ENCODE measurements at regions not wholly inside any gene's neighbourhood (a gene's known extent, or its start where the extent isn't known, plus 50 kb on each side); places are given as distances from the start of the nearest gene placed in this dataset.
A peak's percentile ranks its signal among the peaks of the same experiment; 100 is the strongest.

DNA sequence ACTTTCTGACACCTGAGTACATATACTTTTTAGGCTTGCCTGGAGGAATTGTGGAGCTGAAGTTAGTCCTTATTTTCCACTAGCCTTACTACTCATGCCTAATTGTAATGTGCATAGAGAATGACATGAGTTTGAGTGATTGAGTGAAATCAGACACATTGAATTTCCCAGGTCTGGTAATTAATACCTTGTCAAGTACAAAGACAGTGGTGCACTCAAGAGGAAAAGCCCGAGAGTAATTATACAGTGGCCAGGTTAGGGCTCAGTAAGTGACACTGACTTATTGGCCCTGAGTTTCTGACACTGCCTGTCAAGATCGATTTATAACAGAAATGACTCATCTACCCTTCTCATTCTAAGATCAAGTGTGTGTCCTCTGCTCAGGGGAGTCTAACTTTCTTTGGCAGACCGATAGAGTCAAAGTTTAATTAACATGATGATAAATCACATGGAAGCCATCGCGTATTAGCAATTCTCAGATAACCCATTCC, 288.3 kb downstream of the TPBG start:
- Mint-ChIP-seq H3K27me3 (no peaks in the 10 kb centered on the region), H3K9me3 (peaks cover 0 to 13% (median 7%) of the 10 kb centered on the region in 7 donors), H3K27ac (no peak overlapping the region), H3K4me3 (no peak overlapping the region), H3K36me3 (no peaks in the 10 kb centered on the region), H3K4me1 (no peaks in the 10 kb centered on the region)
- no peak for ATAC-seq (ENCODE audit: low read depth in 2 of 2)
- no peak for DNase-seq

DNA sequence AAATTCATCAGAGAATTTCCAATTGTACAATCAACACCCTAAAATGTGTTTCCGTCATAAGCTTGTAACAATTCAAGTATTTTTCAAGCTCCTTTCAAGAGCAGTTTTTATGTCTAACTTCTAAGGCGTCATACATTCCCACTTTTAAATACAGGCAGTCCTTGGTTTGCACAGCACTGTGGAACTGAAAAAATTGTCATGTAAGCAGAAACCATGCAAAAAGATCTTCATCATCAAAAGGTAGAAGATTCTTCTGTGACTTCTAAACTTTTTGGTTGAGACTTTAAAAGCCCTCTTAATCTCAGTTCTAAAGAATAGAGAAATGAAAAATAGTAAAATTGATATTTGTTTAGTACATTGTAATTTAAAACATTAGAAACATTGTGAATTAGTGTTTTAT, 315.6 kb downstream of the TPBG start:
- no peak overlapping the region for H3K27ac Mint-ChIP-seq
- peaks cover 0 to 6% of the 10 kb centered on the region in 2 donors for H3K36me3 Mint-ChIP-seq
- H3K4me1 Mint-ChIP-seq, result no peaks in the 10 kb centered on the region
- no peaks in the 10 kb centered on the region for H3K27me3 Mint-ChIP-seq
- ATAC-seq (ENCODE audit: low read depth in 2 of 2) (no peak), DNase-seq (no peak)
- H3K9me3 Mint-ChIP-seq, result peaks cover 5 to 50% (median 14%) of the 10 kb centered on the region in 7 donors
- H3K4me3 Mint-ChIP-seq, result no peak overlapping the region

DNA sequence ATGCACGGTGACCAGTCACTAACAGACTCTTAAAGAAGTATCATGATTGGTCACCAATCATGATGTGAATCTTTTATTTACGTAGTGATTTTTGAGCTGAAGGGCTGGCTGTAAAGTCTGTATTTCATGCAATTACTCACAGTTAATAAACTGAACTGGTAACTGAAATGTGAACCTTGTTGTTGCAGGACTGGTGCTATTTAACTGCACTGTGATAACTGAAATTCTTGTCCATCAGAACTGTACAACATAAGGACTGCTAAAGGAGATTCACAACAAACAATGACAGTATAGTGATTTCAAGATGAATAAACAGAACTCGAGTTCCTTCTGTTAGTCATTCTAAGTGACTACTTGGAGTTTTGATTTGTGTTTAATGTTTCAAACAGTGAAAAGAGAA, 316.6 kb downstream of the TPBG start:
- Mint-ChIP-seq H3K4me3 (no peak overlapping the region), H3K4me1 (no peaks in the 10 kb centered on the region), H3K27me3 (no peaks in the 10 kb centered on the region), H3K9me3 (peaks cover 5 to 42% (median 12%) of the 10 kb centered on the region in 7 donors), H3K36me3 (peaks cover 0 to 6% of the 10 kb centered on the region in 2 donors), H3K27ac (no peak overlapping the region)
- no peak for DNase-seq
- no peak for ATAC-seq (ENCODE audit: low read depth in 2 of 2)

DNA sequence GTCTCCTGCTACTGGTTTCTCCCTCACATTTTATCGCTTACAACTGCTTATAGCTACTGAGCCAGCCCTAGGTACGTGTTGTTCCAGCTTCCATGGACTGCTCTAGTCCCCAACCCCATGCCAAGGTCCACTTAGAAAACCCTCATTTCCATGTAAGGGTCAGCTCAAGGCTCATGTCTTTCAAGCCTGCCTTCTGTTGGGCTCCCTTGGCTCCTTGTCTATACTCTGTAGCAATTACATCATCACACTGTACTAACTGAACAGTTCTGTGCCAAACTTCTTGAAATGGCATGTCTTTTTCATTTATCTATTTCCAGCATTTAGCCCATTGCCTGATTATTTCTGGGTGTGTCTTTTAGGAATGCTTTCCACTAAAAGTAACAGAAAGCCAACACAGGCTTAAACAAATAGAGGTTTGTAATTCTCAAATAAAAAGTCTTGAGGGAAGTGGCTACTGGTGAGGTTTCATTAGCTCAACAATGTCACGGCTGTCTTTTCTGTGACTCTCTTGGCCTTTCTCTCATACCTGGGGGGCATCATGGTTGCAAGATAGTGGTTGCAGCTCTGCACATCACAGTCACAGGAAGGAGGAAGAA, 317.6 kb downstream of the TPBG start:
- peaks cover 0 to 6% of the 10 kb centered on the region in 2 donors for H3K36me3 Mint-ChIP-seq
- ATAC-seq (ENCODE audit: low read depth in 2 of 2) (no peak), DNase-seq (no peak)
- peaks cover 5 to 36% (median 12%) of the 10 kb centered on the region in 7 donors for H3K9me3 Mint-ChIP-seq
- no peak overlapping the region for H3K4me3 Mint-ChIP-seq
- no peaks in the 10 kb centered on the region for H3K4me1 Mint-ChIP-seq
- H3K27ac Mint-ChIP-seq, result no peak overlapping the region
- H3K27me3 Mint-ChIP-seq, result no peaks in the 10 kb centered on the region

DNA sequence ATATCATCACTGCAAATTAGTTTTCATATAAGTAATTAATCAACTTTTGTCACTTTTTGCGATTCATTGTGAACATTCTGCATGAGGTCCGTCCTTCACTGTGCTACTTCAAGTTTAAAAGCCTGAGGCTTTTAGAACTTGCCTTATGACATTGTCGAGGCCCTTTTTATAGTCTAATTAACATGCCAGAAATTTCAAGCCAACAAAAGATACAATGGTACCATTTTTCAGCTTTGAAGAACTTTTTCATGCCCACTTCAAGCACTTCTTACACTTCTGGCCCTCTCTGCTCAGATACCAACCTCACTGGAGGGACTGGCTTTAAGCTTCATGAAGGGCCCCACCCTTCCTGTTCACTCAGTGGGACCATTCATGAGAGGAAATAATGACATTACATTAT, 323.1 kb downstream of the TPBG start:
- H3K27ac Mint-ChIP-seq, result no peak overlapping the region
- H3K36me3 Mint-ChIP-seq, result no peaks in the 10 kb centered on the region
- DNase-seq (no peak), ATAC-seq (ENCODE audit: low read depth in 2 of 2) (no peak)
- H3K4me3 Mint-ChIP-seq, result no peak overlapping the region
- H3K27me3 Mint-ChIP-seq, result no peaks in the 10 kb centered on the region
- H3K4me1 Mint-ChIP-seq, result no peaks in the 10 kb centered on the region
- H3K9me3 Mint-ChIP-seq, result peaks cover 2 to 8% (median 3%) of the 10 kb centered on the region in 7 donors

DNA sequence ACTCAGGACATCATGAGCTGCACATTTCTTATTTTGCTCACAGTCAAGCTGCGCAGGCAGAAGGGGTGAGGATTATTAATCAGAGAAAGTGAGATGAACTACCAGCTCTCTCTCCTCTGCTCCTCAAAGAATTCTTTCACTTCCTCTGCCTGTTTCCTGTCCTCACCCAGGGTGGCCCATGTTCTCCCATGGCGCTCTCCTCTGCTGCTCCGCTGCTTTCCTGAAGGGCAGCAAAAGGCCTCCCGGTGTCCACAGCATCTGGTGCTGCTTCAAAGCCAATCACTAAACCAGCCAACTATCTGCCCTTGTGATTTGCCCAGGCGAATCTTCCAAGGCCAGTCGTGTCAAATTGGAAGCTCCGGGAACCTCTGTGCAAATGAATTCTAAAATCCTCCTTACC, 324.2 kb downstream of the TPBG start:
- ATAC-seq (ENCODE audit: low read depth in 2 of 2) (no peak), DNase-seq (no peak)
- Mint-ChIP-seq H3K4me3 (no peak overlapping the region), H3K9me3 (peaks cover 0 to 8% (median 3%) of the 10 kb centered on the region in 7 donors), H3K27ac (peak overlapping the region in 1 of 6 donors; percentile 38), H3K4me1 (no peaks in the 10 kb centered on the region), H3K36me3 (no peaks in the 10 kb centered on the region), H3K27me3 (no peaks in the 10 kb centered on the region)

DNA sequence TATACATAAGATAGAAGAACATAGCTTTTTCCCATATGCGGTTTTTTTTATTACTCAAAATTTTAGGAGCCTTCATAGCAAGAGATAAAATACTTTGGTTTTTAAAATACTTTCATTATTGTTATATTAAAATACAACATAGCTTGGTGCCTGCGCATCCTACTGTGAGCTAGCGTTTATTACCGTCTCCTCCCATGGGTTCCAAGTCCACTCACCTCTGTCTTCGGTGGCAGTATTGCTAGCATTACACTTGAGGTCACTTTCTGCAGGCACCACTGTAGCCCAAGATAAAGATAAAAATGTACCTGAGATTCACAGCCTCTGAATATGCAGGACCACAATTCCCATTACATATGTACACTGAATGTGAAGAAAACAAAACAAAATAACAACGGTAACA, 326.7 kb downstream of the TPBG start:
- no peak for ATAC-seq (ENCODE audit: low read depth in 2 of 2)
- DNase-seq, result no peak
- Mint-ChIP-seq H3K27me3 (no peaks in the 10 kb centered on the region), H3K36me3 (no peaks in the 10 kb centered on the region), H3K4me3 (no peak overlapping the region), H3K4me1 (no peaks in the 10 kb centered on the region), H3K27ac (no peak overlapping the region), H3K9me3 (peaks cover 0 to 8% (median 2%) of the 10 kb centered on the region in 7 donors)

DNA sequence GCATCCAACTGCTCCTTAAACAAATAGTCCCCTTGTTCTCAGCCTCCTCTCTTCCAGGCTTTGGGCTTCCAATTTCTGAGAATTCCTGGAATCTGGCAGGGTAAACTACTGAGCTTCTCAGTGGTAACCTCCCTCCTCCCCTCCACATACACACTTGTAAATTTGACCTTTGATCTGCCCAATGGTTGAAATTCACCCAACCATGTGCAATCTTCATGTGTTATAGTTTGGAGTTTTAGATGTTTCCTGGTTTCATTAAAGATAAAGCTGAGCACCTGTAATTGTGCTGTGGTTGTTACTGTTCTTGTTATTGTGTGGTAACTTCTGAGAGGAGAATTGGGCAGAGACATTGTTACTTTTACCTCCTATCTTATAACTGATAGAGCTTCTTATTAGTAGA, 328.4 kb downstream of the TPBG start:
- no peaks in the 10 kb centered on the region for H3K27me3 Mint-ChIP-seq
- H3K4me1 Mint-ChIP-seq, result no peaks in the 10 kb centered on the region
- H3K27ac Mint-ChIP-seq, result no peak overlapping the region
- ATAC-seq (ENCODE audit: low read depth in 2 of 2), result no peak
- no peak overlapping the region for H3K4me3 Mint-ChIP-seq
- H3K36me3 Mint-ChIP-seq, result no peaks in the 10 kb centered on the region
- no peak for DNase-seq
- H3K9me3 Mint-ChIP-seq, result peaks cover 0 to 8% (median 2%) of the 10 kb centered on the region in 7 donors

DNA sequence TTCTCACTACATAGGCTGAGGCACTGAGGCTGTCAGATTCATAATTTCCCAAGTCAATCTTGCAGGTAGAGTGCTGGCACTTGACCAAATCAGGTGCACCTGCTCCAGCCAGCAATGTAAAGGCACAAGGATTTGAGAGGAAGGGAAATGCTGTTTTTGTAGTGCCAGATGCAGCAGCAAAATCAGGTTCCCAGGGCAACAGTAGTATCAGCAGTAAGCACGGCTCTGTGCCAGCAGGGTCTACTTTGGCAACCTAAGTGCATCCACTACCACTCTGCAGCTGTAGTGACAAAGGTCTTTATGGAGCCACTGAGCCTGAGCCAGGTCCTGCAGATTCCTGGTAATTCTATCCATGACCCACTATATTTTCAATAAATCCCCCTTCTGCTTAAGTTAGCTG, 329.5 kb downstream of the TPBG start:
- no peak for ATAC-seq (ENCODE audit: low read depth in 2 of 2)
- no peaks in the 10 kb centered on the region for H3K36me3 Mint-ChIP-seq
- H3K27ac Mint-ChIP-seq, result no peak overlapping the region
- H3K9me3 Mint-ChIP-seq, result peaks cover 0 to 8% (median 2%) of the 10 kb centered on the region in 7 donors
- no peaks in the 10 kb centered on the region for H3K27me3 Mint-ChIP-seq
- DNase-seq, result no peak
- no peaks in the 10 kb centered on the region for H3K4me1 Mint-ChIP-seq
- H3K4me3 Mint-ChIP-seq, result no peak overlapping the region

DNA sequence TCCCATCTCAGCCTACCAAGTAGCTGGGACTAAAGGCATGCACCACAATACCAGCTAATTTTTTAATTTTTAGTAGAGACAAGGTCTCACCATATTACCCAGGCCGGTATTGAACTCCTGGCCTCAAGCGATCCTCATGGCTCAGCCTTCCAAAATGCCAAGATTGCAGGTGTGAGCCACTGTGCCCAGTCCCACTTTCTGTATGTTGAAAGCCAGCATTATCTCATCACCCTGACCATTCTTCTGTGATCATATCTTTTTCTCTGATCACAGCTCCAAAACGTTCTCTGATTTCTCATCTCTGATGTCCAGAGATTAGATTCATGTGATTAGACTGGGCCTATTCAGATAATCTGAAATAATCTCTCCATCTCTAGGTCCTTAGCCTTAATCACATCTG, 337.7 kb downstream of the TPBG start:
- Mint-ChIP-seq H3K4me3 (no peak overlapping the region), H3K36me3 (no peaks in the 10 kb centered on the region), H3K27ac (no peak overlapping the region), H3K27me3 (no peaks in the 10 kb centered on the region), H3K9me3 (peaks cover 4 to 17% (median 11%) of the 10 kb centered on the region in 7 donors), H3K4me1 (no peaks in the 10 kb centered on the region)
- ATAC-seq (ENCODE audit: low read depth in 2 of 2) (no peak), DNase-seq (no peak)

DNA sequence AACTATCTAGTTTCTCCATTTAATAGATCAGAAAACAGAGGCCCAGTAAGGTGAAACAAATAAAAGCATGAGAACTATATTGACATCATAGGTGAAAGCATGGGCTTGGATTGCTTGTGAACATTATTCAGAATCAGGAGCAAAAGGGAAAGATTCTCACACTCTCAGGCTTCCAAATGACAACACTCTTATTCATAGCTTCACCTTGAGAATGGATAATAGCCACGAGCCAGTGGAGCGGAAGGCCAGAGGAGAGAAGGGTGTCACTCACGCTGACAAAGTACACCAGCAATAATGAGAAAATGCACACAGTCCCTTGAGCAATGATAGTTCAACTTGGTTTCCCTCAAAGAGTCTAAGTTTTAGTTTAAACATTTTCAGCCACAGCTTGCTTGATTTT, 339.0 kb downstream of the TPBG start:
- Mint-ChIP-seq H3K9me3 (peaks cover 4 to 24% (median 12%) of the 10 kb centered on the region in 7 donors), H3K36me3 (no peaks in the 10 kb centered on the region), H3K4me3 (no peak overlapping the region), H3K27me3 (no peaks in the 10 kb centered on the region), H3K27ac (no peak overlapping the region), H3K4me1 (no peaks in the 10 kb centered on the region)
- ATAC-seq (ENCODE audit: low read depth in 2 of 2), result no peak
- no peak for DNase-seq

DNA sequence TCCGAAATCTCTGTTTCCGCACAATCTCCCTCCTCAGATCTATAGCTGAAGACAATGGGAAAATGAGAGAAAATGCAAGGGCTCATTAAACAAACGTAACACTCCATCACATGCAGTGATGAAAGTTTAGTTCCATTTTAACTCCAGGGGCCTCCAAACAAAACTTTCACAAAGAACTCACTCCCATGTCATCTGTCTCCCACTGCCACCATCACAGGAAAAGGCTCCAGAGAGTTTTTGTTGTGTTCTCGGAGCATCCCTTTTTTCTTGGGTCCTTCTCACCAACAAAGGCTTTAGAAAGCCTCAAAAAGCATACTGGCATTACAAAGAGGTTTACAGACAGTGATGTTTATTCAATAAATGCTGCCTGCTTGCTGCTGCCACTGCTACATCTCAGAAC, 339.6 kb downstream of the TPBG start:
- no peak for ATAC-seq (ENCODE audit: low read depth in 2 of 2)
- DNase-seq, result no peak
- no peaks in the 10 kb centered on the region for H3K4me1 Mint-ChIP-seq

DNA sequence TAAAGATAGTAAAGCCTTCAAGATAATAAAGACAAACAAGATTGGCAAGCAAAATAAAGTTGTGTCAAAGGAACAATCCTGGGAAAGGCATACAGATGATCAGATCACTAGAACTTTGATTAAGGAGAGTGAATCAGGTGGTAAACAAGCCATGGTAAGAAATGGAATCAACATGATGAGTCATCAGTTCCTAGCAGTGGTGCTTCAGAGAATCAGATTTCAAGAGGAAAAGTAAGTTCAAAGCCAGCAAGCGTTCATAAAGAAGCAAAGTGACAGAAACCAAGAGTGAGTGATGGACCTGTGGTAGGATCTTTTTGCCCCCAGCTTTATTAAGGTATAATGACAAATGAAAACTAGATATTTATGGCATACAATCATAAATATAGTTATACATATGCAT, 340.4 kb downstream of the TPBG start:
- no peaks in the 10 kb centered on the region for H3K4me1 Mint-ChIP-seq
- H3K36me3 Mint-ChIP-seq, result no peaks in the 10 kb centered on the region
- H3K9me3 Mint-ChIP-seq, result peaks cover 4 to 24% (median 12%) of the 10 kb centered on the region in 7 donors
- H3K27me3 Mint-ChIP-seq, result no peaks in the 10 kb centered on the region
- no peak overlapping the region for H3K4me3 Mint-ChIP-seq
- ATAC-seq (ENCODE audit: low read depth in 2 of 2) (no peak), DNase-seq (no peak)
- no peak overlapping the region for H3K27ac Mint-ChIP-seq

More for the DNA sequence above, 339.6 kb downstream of the TPBG start:
- Mint-ChIP-seq H3K27ac (no peak overlapping the region), H3K36me3 (no peaks in the 10 kb centered on the region), H3K27me3 (no peaks in the 10 kb centered on the region), H3K4me3 (no peak overlapping the region), H3K9me3 (peaks cover 4 to 24% (median 12%) of the 10 kb centered on the region in 7 donors)

DNA sequence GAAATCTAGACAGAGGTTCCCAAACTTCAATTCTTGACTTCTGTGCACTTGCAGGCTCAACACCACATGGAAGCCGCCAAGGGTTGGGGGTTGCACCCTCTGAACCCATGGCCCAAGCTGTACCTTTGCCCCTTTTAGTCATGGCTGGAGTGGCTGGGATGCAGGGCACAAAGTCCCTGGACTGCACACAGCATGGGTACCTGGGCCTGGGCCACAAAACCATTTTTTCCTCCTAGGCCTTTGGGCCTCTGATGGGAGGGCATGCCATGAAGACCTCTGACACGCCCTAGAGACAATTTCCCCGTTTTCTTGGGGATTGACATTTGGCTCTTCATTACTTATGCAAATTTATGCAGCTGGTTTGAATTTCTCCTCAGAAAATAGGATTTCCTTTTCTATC, 342.0 kb downstream of the TPBG start:
- Mint-ChIP-seq H3K9me3 (peaks cover 4 to 35% (median 14%) of the 10 kb centered on the region in 7 donors), H3K36me3 (no peaks in the 10 kb centered on the region), H3K27ac (no peak overlapping the region), H3K27me3 (no peaks in the 10 kb centered on the region), H3K4me1 (no peaks in the 10 kb centered on the region), H3K4me3 (no peak overlapping the region)
- no peak for ATAC-seq (ENCODE audit: low read depth in 2 of 2)
- DNase-seq, result no peak
